ENCODE measurements at regions not wholly inside any gene's neighbourhood (a gene's known extent, or its start where the extent isn't known, plus 50 kb on each side); places are given as distances from the start of the nearest gene placed in this dataset.

- no peak overlapping the region for H3K14ac ChIP-seq (replicated peaks; ENCODE audit: low read depth, low read length)
- H3K27ac ChIP-seq (ENCODE audit: insufficient read depth, low read length): no peak overlapping the region
- no peak overlapping the region for H2BK120ac ChIP-seq (ENCODE audit: low read depth, low read length)
- no peaks in the 10 kb centered on the region for H3K36me3 ChIP-seq (ENCODE audit: control insufficient read depth, insufficient read depth, low read length)
- H2BK15ac ChIP-seq (ENCODE audit: low read depth, low read length): no peak overlapping the region
- ChIA-PET CTCF (no interaction called here), POLR2A (ENCODE audit: unreplicated experiment) (no interaction called here)
- H3K18ac ChIP-seq (ENCODE audit: low read depth, low read length): no peak overlapping the region
- H2AK9ac ChIP-seq (replicated peaks; ENCODE audit: low read depth, low read length, poor library complexity): no peak overlapping the region
- TF ChIP-seq, protein P1, sequence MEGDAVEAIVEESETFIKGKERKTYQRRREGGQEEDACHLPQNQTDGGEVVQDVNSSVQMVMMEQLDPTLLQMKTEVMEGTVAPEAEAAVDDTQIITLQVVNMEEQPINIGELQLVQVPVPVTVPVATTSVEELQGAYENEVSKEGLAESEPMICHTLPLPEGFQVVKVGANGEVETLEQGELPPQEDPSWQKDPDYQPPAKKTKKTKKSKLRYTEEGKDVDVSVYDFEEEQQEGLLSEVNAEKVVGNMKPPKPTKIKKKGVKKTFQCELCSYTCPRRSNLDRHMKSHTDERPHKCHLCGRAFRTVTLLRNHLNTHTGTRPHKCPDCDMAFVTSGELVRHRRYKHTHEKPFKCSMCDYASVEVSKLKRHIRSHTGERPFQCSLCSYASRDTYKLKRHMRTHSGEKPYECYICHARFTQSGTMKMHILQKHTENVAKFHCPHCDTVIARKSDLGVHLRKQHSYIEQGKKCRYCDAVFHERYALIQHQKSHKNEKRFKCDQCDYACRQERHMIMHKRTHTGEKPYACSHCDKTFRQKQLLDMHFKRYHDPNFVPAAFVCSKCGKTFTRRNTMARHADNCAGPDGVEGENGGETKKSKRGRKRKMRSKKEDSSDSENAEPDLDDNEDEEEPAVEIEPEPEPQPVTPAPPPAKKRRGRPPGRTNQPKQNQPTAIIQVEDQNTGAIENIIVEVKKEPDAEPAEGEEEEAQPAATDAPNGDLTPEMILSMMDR (conservative IDR thresholded peaks at IDR 0.05; ENCODE audit: low read depth, low read length): no peak
- no peaks in the 10 kb centered on the region for H3K9me1 ChIP-seq (ENCODE audit: insufficient read depth, low read length)
- ATAC-seq (ENCODE audit: low read depth): no peak
- no peaks in the 10 kb centered on the region for H3K9me3 ChIP-seq (ENCODE audit: control insufficient read depth, insufficient read depth, low read length)
- no peaks in the 10 kb centered on the region for H4K20me1 ChIP-seq (ENCODE audit: insufficient read depth, low read length)
- no peak overlapping the region for H4K91ac ChIP-seq (ENCODE audit: insufficient read depth, low read depth, low read length)
- H3K4me3 ChIP-seq (ENCODE audit: insufficient read depth, low read depth, low read length): no peak overlapping the region
- H4K5ac ChIP-seq (ENCODE audit: low read depth, low read length): no peak overlapping the region
- no TSS peak for BruUV-seq (replicated peaks)
- no peak overlapping the region for H4K8ac ChIP-seq (ENCODE audit: low read depth in 2 of 2, low read length in 2 of 2)
- no peak overlapping the region for H3K56ac ChIP-seq (ENCODE audit: extremely low read depth, insufficient read depth, low read length)
- WGBS, 2 experiments (ENCODE audit: extremely low coverage in 2 of 2, insufficient read length in 1 of 2): no CpG with 5 or more reads among the region's 2 CpGs
- no peak for DNase-seq
- in situ Hi-C loops (cut with MboI; ENCODE audit: low sequenced_read_pairs) (no loop called here), intact Hi-C loops (cut with micrococcal nuclease) (no loop called here), dilution Hi-C loops (cut with HindIII; ENCODE audit: low sequenced_read_pairs, unreplicated experiment) (no loop called here)
- no peak overlapping the region for H2BK20ac ChIP-seq (ENCODE audit: low read depth, low read length)
- no peak overlapping the region for H3K23ac ChIP-seq (ENCODE audit: low read depth, low read length)
- no peak overlapping the region for H2AK5ac ChIP-seq (ENCODE audit: low read depth, low read length)
- no peaks in the 10 kb centered on the region for H3K4me1 ChIP-seq (ENCODE audit: control insufficient read depth, insufficient read depth, low read length)
- H3K4ac ChIP-seq (ENCODE audit: low read depth, low read length): no peak overlapping the region
- no peak overlapping the region for H3K4me2 ChIP-seq (ENCODE audit: low read depth, low read length)
- no peak overlapping the region for H2BK5ac ChIP-seq (ENCODE audit: low read depth, low read length, poor library complexity, severe bottlenecking)
- no peak overlapping the region for H3K9ac ChIP-seq (ENCODE audit: low read depth, low read length)
- no peaks in the 10 kb centered on the region for H3K27me3 ChIP-seq (ENCODE audit: control insufficient read depth, insufficient read depth, low read length)
- H2AFZ ChIP-seq (replicated peaks; ENCODE audit: low read length, poor library complexity): no peak overlapping the region
- no peaks in the 10 kb centered on the region for H3K79me1 ChIP-seq (ENCODE audit: low read depth in 1 of 2, low read length in 2 of 2)
Measured at GRCh38 chr5:97666783-97667182, 483.7 kb upstream of the RIOK2 start.
